ENCODE measurements at regions not wholly inside any gene's neighbourhood (a gene's known extent, or its start where the extent isn't known, plus 50 kb on each side); places are given as distances from the start of the nearest gene placed in this dataset.

- TF ChIP-seq CTCF (IDR thresholded peaks at IDR 0.05) (no peak), POLR2A (IDR thresholded peaks at IDR 0.05) (no peak)
Observed at GRCh38 chr6:25215881-25216280, 63.3 kb upstream of the CARMIL1 start.

Measured in uterus (tissue), 2 donors.